ENCODE measurements at regions not wholly inside any gene's neighbourhood (a gene's known extent, or its start where the extent isn't known, plus 50 kb on each side); places are given as distances from the start of the nearest gene placed in this dataset.

- TF ChIP-seq CBX3 (IDR thresholded peaks at IDR 0.05; ENCODE audit: low read depth) (no peak), SIN3A (IDR thresholded peaks at IDR 0.05; ENCODE audit: low read depth) (no peak), TCF7L2 (IDR thresholded peaks at IDR 0.05; ENCODE audit: borderline replicate concordance, extremely low read depth, insufficient read depth, insufficient read length) (no peak), EGR1 (IDR thresholded peaks at IDR 0.05; ENCODE audit: low read depth) (no peak)
- H3K9me3 ChIP-seq (ENCODE audit: control insufficient read depth in 1 of 2, insufficient read depth in 1 of 2, low read depth in 1 of 2, low read length in 2 of 2), result peaks cover 0 to 2% of the 10 kb centered on the region in 2 experiments; a peak in 1 of 4 replicates
- intact Hi-C loops (cut with micrococcal nuclease), result no loop called here
- no peaks in the 10 kb centered on the region for H3K27me3 ChIP-seq (ENCODE audit: insufficient read depth, low read length)
- no peak overlapping the region for H3K4me3 ChIP-seq (replicated peaks in 1 of 2; ENCODE audit: low read depth in 1 of 2, low read length in 2 of 2)
- no peaks in the 10 kb centered on the region for H3K79me2 ChIP-seq (ENCODE audit: insufficient read depth, low read length)
- ATAC-seq, result no peak
- H3K9ac ChIP-seq (ENCODE audit: low read length), result no peak overlapping the region
- H4K20me1 ChIP-seq (ENCODE audit: insufficient read depth), result no peaks in the 10 kb centered on the region
- H2AFZ ChIP-seq (ENCODE audit: low read depth, low read length, poor library complexity, severe bottlenecking), result no peak overlapping the region
- no peaks in the 10 kb centered on the region for H3K4me1 ChIP-seq (ENCODE audit: control insufficient read depth in 1 of 2, insufficient read depth in 2 of 2, low read length in 2 of 2)
- no peak for DNase-seq (ENCODE audit: low read depth, low spot score)
- ChIA-PET CTCF (no interaction called here), RAD21 (ENCODE audit: low non-redundant PET in 1 of 2, low total read pairs in 2 of 2, uncharacterized antibody in 2 of 2, unreplicated experiment in 2 of 2) (no interaction called here), POLR2A (no interaction called here)
- no peaks in the 10 kb centered on the region for H3K9me2 ChIP-seq (ENCODE audit: insufficient read depth)
- no TSS peak for BruUV-seq (replicated peaks)
- no peak overlapping the region for H3K4me2 ChIP-seq (ENCODE audit: low read length)
- no peak overlapping the region for H3K27ac ChIP-seq (ENCODE audit: low read depth, low read length)
- H3K36me3 ChIP-seq (ENCODE audit: control insufficient read depth in 1 of 2, insufficient read depth in 2 of 2, low read length in 2 of 2), result no peaks in the 10 kb centered on the region
Observed at GRCh38 chr13:79831556-79831955, 350.6 kb downstream of the NDFIP2 start.

GRCh38 chr13:79830945-79831344 lies 350.0 kb downstream of the NDFIP2 start:
- H3K4me3 ChIP-seq (replicated peaks in 1 of 2; ENCODE audit: low read depth in 1 of 2, low read length in 2 of 2), result no peak overlapping the region
- H3K9me3 ChIP-seq (ENCODE audit: control insufficient read depth in 1 of 2, insufficient read depth in 1 of 2, low read depth in 1 of 2, low read length in 2 of 2), result peaks cover 0 to 3% of the 10 kb centered on the region in 2 experiments; a peak in 1 of 4 replicates
- intact Hi-C loops (cut with micrococcal nuclease), result no loop called here
- H3K27me3 ChIP-seq (ENCODE audit: insufficient read depth, low read length), result no peaks in the 10 kb centered on the region
- no peak for ATAC-seq
- no peaks in the 10 kb centered on the region for H3K36me3 ChIP-seq (ENCODE audit: control insufficient read depth in 1 of 2, insufficient read depth in 2 of 2, low read length in 2 of 2)
- ChIA-PET RAD21 (ENCODE audit: low non-redundant PET in 1 of 2, low total read pairs in 2 of 2, uncharacterized antibody in 2 of 2, unreplicated experiment in 2 of 2) (no interaction called here), POLR2A (no interaction called here), CTCF (no interaction called here)
- TF ChIP-seq, protein P1, sequence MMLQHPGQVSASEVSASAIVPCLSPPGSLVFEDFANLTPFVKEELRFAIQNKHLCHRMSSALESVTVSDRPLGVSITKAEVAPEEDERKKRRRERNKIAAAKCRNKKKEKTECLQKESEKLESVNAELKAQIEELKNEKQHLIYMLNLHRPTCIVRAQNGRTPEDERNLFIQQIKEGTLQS (IDR thresholded peaks at IDR 0.05), result no peak
- TF ChIP-seq YY1 (IDR thresholded peaks at IDR 0.05; ENCODE audit: extremely low read depth, insufficient replicate concordance, low read depth, low read length), result no peak
- TF ChIP-seq, protein P2, sequence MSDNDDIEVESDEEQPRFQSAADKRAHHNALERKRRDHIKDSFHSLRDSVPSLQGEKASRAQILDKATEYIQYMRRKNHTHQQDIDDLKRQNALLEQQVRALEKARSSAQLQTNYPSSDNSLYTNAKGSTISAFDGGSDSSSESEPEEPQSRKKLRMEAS (IDR thresholded peaks at IDR 0.05), result no peak
- TF ChIP-seq SIN3A (IDR thresholded peaks at IDR 0.05; ENCODE audit: low read depth), result no peak
- no peak for TF ChIP-seq REST (IDR thresholded peaks at IDR 0.05; ENCODE audit: low read depth)
- TF ChIP-seq EGR1 (IDR thresholded peaks at IDR 0.05; ENCODE audit: low read depth), result no peak
- TF ChIP-seq ZBTB33 (IDR thresholded peaks at IDR 0.05; ENCODE audit: extremely low read depth, insufficient replicate concordance, low read length), result no peak
- no peak for TF ChIP-seq CEBPB (IDR thresholded peaks at IDR 0.05; ENCODE audit: low read depth)
- TF ChIP-seq POLR2AphosphoS5 (IDR thresholded peaks at IDR 0.05; ENCODE audit: low read depth, low read length), result no peak
- no peaks in the 10 kb centered on the region for H3K9me2 ChIP-seq (ENCODE audit: insufficient read depth)
- no peak for DNase-seq (ENCODE audit: low read depth, low spot score)
- BruUV-seq (replicated peaks), result no TSS peak
- no peak overlapping the region for H3K4me2 ChIP-seq (ENCODE audit: low read length)
- no peaks in the 10 kb centered on the region for H4K20me1 ChIP-seq (ENCODE audit: insufficient read depth)
- H3K9ac ChIP-seq (ENCODE audit: low read length), result no peak overlapping the region
- no peaks in the 10 kb centered on the region for H3K79me2 ChIP-seq (ENCODE audit: insufficient read depth, low read length)
- H3K27ac ChIP-seq (ENCODE audit: low read depth, low read length), result no peak overlapping the region
- no peak overlapping the region for H2AFZ ChIP-seq (ENCODE audit: low read depth, low read length, poor library complexity, severe bottlenecking)
- H3K4me1 ChIP-seq (ENCODE audit: control insufficient read depth in 1 of 2, insufficient read depth in 2 of 2, low read length in 2 of 2), result no peaks in the 10 kb centered on the region
